NB4 (cell line): ENCODE measurements at regions not wholly inside any gene's neighbourhood (a gene's known extent, or its start where the extent isn't known, plus 50 kb on each side); places are given as distances from the start of the nearest gene placed in this dataset.

Source experiments
- POLR2A ChIP-seq: IDR thresholded peaks from 2 replicates; pipeline ENCODE4 v1.6.1; 2011; ENCODE audit warnings: mild to moderate bottlenecking; ENCODE audit not compliant: insufficient read length; ENCODE audit errors: extremely low read depth
- TF ChIP-seq, protein P1 (sequence below): IDR thresholded peaks from one replicate; pipeline ENCODE4 v1.5.1; 2012; ENCODE audit warnings: low read depth, low read length

DNA sequence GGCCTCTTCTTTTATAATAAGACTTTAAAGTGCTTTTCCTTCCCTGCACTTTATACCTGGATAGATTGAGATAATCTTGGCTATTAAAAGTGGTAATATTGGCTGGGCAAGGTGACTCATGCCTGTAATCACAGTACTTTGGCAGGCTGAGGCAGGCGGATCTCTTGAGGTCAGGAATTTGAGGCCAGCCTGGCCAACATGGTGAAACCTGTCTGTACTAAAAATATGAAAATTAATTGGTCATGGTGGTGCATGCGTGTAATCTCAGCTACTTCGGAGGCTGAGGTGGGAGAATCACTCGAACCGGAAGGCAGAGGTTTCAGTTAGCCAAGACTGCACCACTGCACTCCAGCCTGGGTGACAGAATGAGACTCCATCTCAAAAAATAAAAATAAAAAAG, 197.1 kb upstream of the RGS17 start:
- TF ChIP-seq POLR2A, result no peak
- TF ChIP-seq, protein P1, sequence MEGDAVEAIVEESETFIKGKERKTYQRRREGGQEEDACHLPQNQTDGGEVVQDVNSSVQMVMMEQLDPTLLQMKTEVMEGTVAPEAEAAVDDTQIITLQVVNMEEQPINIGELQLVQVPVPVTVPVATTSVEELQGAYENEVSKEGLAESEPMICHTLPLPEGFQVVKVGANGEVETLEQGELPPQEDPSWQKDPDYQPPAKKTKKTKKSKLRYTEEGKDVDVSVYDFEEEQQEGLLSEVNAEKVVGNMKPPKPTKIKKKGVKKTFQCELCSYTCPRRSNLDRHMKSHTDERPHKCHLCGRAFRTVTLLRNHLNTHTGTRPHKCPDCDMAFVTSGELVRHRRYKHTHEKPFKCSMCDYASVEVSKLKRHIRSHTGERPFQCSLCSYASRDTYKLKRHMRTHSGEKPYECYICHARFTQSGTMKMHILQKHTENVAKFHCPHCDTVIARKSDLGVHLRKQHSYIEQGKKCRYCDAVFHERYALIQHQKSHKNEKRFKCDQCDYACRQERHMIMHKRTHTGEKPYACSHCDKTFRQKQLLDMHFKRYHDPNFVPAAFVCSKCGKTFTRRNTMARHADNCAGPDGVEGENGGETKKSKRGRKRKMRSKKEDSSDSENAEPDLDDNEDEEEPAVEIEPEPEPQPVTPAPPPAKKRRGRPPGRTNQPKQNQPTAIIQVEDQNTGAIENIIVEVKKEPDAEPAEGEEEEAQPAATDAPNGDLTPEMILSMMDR, result no peak
